HS-5 (cell line): ENCODE measurements at regions not wholly inside any gene's neighbourhood (a gene's known extent, or its start where the extent isn't known, plus 50 kb on each side); places are given as distances from the start of the nearest gene placed in this dataset.

Experiments used
- DNase-seq: peaks from one replicate; pipeline ENCODE4 v3.0.0-alpha.2; 2012; ENCODE audit warnings: low read depth

GRCh38 chr1:239792157-239792556, 299.5 kb upstream of the FMN2 start:
- no peak for DNase-seq

GRCh38 chr1:239795304-239795703, 296.4 kb upstream of the FMN2 start:
- DNase-seq = no peak

- no peak for DNase-seq
Measured at GRCh38 chr1:239799617-239800016, 292.1 kb upstream of the FMN2 start.

GRCh38 chr1:239800861-239801260, 290.8 kb upstream of the FMN2 start:
- no peak for DNase-seq

GRCh38 chr1:239802275-239802674, 289.4 kb upstream of the FMN2 start:
- no peak for DNase-seq

- no peak for DNase-seq
Measured at GRCh38 chr1:239803781-239804180, 287.9 kb upstream of the FMN2 start.

- DNase-seq = no peak
Measured at GRCh38 chr1:239804266-239804665, 287.4 kb upstream of the FMN2 start.

- DNase-seq = no peak
Measured at GRCh38 chr1:239805042-239805441, 286.6 kb upstream of the FMN2 start.

- DNase-seq = no peak
Measured at GRCh38 chr1:239805851-239806772, 285.6 kb upstream of the FMN2 start.

GRCh38 chr1:239806897-239807296, 284.8 kb upstream of the FMN2 start:
- DNase-seq = no peak

- no peak for DNase-seq
Measured at GRCh38 chr1:239807361-239807760, 284.3 kb upstream of the FMN2 start.

- DNase-seq = peak; percentile 71
Measured at GRCh38 chr1:239810061-239810481, 281.6 kb upstream of the FMN2 start.

- DNase-seq = no peak
Measured at GRCh38 chr1:239811211-239811885, 280.3 kb upstream of the FMN2 start.

GRCh38 chr1:239812580-239812979, 279.1 kb upstream of the FMN2 start:
- no peak for DNase-seq

GRCh38 chr1:239814306-239814881, 277.3 kb upstream of the FMN2 start:
- DNase-seq = peak; percentile 85

GRCh38 chr1:239815074-239815473, 276.6 kb upstream of the FMN2 start:
- DNase-seq = no peak

GRCh38 chr1:239816081-239816782, 275.5 kb upstream of the FMN2 start:
- peak; percentile 68 for DNase-seq

- no peak for DNase-seq
Measured at GRCh38 chr1:239817276-239817675, 274.4 kb upstream of the FMN2 start.

- no peak for DNase-seq
Measured at GRCh38 chr1:239817801-239818200, 273.9 kb upstream of the FMN2 start.

- no peak for DNase-seq
Measured at GRCh38 chr1:239819096-239819495, 272.6 kb upstream of the FMN2 start.

- DNase-seq = no peak
Measured at GRCh38 chr1:239819756-239820250, 271.9 kb upstream of the FMN2 start.

- DNase-seq = no peak
Measured at GRCh38 chr1:239823852-239824251, 267.8 kb upstream of the FMN2 start.
